Epithelial cell of prostate (primary cell): ENCODE measurements at regions not wholly inside any gene's neighbourhood (a gene's known extent, or its start where the extent isn't known, plus 50 kb on each side); places are given as distances from the start of the nearest gene placed in this dataset.
A peak's percentile ranks its signal among the peaks of the same experiment; 100 is the strongest.
"Not testable (repeated sequence)": the region's sequence is repeated elsewhere in the genome, so short reads cannot be mapped to it uniquely, and the experiment has no call there.

Source experiments
- DNase-seq: peaks from one replicate; pipeline ENCODE4 v3.0.0-alpha.2; 2011; ENCODE audit warnings: low read depth, low spot score
- H3K27ac ChIP-seq: fragments of 450-650 bp; 2 replicates; pipeline ENCODE4 v1.5.1; 2017; ENCODE audit warnings: mild to moderate bottlenecking

DNA sequence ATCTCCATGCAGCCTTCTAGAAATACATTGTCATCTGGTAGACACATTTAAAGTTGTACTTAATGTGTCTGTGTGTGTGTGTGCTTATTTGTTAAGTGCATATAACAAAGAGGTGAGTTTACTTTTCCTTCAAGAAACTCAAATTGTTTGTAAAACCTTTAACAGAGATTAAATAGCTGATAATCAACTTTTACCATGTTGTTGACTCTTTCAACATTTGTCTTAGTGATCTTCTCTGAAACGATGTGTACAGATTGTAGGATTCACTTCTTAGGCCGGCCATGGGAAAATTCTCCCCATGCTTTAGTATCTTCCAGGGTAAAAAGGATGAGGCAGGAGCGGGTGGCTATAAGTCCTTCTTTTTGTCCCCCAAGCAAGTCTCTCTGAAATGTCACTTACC is 292.9 kb upstream of the MAF start:
- DNase-seq, result no peak
- no peak overlapping the region for H3K27ac ChIP-seq

DNA sequence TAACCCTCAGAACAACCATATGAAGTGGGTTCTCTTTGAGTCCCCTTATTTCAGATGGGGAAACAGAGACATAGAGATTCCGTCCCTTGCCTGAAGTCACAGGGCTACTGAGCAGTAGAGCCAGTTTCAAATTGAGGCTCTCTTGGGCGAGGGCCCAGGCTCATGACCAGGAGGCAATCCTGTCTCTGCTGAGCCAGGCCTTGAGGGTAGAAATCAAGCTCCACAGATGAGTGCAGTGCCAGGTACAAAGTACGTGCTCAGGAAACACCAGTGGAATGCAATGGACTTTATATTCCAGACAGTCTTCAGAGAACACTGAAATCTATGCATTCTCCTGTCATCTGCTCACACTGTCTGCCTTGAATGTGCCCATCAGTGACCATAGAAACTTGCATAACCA is 291.7 kb upstream of the MAF start:
- no peak overlapping the region for H3K27ac ChIP-seq
- no peak for DNase-seq

DNA sequence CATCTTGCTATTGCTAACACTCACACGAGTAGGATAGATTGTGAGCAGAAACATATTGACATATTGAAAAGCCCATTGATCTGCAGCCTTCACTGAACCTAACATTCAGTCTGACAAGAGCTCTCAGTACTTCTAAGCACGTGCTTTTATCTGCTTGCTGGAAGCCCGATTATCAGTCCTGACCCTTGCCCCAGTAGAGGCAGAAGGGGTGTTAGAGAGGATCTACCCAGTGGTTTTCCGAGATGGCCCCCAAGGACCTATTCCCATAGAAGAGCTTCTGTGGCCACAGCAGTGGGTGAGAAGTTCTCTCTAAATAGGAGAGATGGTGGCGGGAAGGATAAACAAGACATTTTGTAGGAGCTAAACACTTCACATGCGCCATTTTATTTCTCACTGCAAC is 290.9 kb upstream of the MAF start:
- no peak overlapping the region for H3K27ac ChIP-seq
- DNase-seq, result no peak

DNA sequence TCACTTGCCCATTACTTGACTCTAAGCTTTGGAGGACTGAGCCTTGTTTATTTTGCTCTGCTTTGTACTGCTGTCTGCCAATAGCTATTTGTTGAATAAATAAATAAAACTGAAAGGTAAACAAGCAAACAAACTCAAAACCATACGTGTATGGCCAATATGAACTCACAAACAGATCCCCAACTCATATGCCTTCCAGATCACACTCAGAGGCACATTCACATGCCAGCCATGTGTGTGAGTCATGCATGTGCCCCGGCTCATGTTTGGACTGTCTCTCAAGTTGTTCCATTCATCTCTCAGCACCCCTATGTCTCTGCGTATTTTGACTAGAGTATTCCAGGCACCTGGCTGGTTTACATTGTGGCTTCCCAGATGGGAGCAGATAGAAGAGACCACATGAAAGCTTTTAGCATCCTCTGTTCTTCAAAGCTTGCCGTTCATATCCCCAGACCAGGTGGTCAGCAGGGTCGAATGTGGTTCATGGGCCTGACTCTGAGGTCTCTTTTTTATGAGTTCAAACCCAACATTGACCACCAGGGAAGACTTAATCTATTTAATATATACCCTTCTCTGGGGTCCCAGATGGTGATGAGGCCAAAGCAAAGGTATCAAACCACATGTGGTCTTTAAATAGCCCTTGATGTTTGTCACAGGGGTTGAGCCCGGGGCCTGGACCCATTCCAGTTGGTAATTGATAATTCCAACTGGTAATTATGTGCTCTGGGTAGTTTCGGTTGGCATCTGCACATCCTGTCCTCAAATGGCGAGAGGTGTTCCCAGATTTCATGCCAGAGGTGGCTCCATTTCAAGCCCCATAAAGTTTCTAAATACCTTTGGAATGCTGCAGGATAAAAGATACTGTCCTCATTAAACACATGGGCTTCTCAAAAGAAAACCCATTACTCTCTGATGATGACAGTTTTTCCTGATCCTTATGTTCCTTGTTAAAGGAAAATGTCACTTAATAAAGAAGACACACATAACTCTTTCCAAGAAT is 287.3 kb upstream of the MAF start:
- H3K27ac ChIP-seq, result no peak overlapping the region
- no peak for DNase-seq

DNA sequence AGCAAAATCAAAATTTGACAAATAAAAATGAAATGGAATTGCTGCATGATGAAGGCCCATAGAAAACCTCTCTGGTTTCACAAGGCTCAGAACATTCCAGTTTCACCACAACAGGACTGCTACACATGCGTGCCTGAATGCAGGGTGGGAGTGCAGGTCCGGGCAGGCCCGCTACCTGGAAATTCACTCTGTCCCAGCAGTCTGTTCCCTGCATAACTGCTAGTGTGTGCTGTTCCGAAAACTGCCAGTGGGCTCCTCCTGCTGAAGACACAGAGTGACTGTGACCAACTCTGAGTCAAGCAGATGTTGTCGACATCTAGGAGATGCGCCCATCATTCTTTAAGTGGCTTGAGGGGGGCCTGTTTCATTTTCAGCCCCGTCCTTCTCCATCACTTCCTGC is 284.8 kb upstream of the MAF start:
- DNase-seq, result peak; percentile 65
- peak overlapping the region; percentile 39 for H3K27ac ChIP-seq

DNA sequence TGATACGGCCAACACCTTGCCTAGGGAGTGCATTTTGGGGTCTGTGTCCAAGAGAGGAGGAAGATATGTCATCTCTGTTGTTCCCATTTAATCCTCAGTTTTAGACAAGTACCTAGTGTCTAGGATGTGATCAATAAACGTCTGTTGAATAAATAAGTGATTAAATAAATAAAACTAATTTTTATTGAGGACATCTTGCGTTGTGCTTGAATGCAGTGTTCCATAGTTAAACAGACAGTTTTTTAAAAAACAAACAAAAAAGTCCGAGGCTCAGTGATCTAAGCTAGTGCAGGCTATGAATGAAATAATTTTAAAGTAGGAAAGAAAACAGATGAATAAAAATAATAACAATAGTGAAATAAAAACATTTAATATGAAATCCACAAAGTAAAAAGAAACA is 283.0 kb upstream of the MAF start:
- no peak overlapping the region for H3K27ac ChIP-seq
- DNase-seq, result no peak

DNA sequence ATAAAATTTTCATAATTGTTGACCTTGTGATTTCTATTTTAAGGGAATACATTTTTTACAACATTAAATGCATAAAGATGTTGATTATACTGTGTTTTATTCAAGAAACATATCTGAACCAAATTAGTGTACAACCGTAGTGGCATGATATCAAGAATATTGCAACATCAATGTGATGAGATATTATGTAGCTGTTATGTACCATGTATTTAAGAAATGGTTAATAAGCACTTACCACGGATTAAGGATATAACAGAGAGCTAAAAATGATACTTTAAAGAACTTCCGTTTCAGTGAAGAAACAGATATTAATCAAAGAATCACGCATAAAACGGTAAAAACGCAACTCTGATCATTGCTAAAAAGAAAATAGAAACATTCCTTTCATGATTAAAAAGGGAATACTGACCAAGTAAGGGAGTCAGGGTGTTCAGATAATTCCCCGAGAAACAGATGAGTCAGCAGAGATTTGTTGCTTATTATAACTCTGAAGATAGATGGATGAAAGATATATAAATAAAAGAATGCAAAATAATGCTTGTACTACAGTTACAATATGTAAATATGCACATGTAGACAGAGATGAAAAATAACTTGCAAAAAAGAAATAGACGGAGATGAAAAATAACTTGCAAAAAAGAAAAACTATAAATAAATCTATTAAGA is 281.9 kb upstream of the MAF start:
- no peak for DNase-seq
- H3K27ac ChIP-seq, result no peak overlapping the region

DNA sequence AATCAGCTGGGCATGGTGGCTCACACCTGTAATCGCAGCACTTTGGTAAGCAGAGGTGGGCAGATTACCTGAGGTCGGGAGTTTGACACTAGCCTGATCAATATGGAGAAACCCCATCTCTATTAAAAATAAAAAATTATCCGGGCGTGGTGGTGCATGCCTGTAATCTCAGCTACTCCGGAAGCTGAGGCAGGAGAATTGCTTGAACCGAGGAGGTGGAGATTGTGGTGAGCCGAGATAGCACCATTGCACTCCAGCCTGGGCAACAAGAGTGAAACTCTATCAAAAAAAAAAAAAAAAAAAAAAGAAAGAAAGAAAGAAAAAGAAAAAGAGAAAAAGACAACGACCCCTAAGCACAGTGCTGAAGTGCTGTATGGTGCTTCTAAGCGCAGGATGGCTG is 280.6 kb upstream of the MAF start:
- not testable (repeated sequence) for DNase-seq

DNA sequence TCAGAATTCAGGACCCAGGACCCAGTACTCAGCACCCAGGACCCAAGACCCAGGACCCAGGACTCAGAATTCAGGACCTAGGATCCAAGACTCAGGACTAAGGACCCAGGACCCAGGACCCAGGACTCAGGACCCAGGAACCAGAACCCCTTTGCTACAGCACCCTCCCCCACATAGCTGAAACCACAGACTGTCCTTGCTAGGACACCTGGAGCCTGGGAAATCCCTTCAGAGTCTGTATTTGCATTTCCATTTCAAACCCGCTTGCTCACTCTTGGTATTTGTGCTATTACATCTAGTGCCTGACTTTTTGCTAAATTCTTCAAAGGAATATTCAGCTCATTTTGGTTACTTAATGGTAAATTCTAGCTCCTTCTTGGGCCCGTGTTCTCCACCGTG is 275.8 kb upstream of the MAF start:
- no peak for DNase-seq
- H3K27ac ChIP-seq, result no peak overlapping the region

More for the DNA sequence above, 280.6 kb upstream of the MAF start:
- H3K27ac ChIP-seq, result not testable (repeated sequence)

DNA sequence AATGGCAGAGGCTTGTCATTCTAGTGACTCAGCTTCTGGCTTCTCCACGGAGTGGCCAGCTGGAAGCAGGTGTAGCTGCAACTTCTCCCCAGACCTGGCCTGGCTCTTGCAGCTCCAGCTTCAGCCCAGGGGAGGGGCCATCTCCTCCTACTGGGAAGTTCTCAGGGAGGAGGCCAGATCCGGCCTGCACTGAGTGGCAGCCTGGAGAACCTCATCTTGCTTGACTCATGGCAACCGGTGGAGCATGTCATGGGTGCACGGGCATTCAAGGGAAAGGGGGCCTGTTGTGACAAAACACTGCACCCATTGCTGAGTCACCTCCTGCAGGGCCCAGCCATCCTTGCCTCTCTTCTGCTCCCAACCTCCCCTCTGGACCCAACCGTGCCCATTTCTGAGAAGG is 273.9 kb upstream of the MAF start:
- no peak overlapping the region for H3K27ac ChIP-seq
- peak; percentile 57 for DNase-seq

DNA sequence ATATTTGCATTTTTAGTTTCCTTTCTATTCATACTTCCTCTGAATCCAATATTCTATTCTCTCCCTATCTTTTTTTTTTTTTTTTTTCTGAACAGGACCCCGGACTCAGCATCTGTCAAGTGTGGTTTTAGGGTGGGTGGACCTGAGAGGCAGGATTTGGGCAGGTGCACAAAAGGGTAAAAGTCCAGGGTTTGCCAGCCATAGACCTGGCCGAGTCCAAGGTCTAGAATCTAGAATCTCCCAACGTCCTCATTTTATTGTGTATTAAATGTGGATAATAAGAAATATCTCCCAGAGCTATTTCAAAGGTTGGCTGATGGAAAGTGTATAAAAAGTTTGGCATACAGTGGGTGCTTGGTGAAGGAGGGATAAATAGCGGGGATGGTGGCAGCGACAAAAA is 273.3 kb upstream of the MAF start:
- no peak for DNase-seq
- H3K27ac ChIP-seq, result no peak overlapping the region

DNA sequence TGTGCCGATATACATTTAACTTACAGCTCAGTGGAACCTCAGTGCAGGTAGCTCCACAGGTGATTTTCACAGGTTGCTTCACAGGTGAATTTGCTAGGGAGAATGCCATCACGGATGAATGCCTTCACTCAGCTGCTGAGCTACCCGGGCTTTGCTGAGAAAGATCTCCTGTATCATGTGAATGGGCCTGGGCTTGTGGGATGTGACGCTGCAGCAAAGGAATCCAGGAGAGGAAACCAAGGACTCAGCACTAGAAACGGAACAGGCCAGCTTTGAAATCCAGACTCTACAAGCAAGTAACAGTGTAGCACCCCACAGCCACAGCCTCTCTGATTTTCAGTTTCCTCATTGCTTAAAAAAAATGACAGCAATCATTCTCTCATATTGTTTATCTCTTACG is 271.4 kb upstream of the MAF start:
- H3K27ac ChIP-seq, result no peak overlapping the region
- no peak for DNase-seq

DNA sequence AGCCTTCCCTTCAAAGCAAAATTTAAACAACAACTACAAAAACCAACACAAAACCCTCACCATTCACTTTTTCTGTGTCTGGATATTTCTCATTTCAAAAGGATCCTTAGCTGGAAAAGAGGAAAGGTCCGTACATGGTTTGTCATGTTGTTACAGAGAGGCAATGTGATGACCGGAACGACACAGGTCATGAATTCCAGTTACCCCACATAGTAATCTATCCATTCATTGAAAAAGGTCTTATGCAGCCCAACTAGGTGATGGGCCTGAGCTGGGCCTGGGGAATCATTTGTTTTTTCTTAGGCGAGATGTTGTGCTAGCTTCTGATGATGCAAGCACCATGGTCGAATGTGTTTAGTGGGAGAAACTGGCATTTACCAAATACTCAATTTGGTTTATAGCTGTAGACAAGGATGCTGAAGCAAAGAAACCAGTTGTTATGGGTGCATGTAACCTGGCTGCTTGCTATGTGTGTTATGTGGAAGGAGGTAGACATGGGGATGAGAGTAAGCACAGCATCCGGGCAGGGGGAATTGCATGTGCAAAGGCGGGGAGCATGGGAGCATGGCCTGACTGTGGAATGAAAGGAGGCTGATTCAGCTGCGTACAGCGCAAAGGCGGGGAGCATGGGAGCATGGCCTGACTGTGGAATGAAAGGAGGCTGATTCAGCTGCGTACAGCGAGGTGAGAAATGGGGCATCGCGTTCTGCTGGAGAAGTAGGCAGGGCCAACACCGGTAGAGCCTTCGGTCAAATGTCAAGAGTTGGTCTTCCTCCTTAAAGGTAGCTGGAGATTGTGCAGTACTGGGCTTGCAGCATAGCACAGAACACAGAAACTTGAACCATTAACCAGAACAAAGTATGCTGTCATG is 269.7 kb upstream of the MAF start:
- H3K27ac ChIP-seq, result no peak overlapping the region
- no peak for DNase-seq

DNA sequence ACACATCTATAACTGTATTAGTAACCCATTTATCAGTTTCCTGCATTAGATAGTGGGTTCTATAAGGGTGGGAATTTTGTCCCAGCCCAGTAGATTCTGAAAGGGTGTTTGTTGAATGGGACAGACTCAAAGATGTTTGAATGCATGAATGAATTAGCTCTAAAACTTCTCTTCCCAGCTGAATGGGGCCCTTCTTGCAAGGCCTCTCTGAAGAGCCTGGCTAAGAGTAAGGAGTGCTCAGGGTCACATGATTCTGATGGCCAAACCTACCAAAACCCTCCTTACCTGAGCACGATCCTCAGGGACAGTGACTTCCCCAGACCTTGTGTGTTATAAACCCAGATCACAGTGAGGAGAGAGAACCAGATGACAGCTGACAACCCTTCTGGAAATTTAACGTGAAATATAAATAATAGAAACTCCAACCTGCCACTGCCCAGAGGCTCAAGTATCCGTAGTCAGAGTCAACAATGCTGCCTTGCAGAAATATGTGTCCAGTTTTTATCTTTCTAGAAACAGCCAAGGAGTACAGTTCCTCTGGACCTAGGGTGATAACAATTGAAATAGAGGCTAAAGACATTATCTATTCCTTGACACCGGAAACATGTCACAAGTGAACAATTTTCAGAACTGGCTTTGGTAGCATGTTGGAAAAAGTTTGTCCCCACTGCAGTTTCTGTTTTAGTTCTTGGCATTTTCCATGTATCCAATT is 268.9 kb upstream of the MAF start:
- no peak for DNase-seq
- no peak overlapping the region for H3K27ac ChIP-seq

DNA sequence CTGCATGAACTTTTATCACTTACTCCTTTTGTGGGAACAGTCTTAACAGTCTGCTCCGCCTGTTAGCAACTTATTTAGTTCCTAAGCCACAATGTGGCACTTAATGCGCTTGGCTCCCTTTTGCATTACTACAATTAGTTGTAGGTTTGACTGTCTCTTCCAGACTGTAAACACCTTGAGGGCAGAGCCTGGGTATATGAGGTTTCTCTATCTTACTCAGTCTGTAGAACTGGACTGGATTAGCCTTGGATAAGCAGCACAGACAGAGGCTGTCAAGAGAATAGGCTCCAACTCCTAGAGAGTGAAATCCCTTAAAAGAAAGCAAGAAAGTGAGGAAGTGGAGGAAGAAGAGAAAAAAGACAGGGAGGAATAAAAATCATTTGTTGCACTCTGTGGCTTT is 268.3 kb upstream of the MAF start:
- no peak overlapping the region for H3K27ac ChIP-seq
- no peak for DNase-seq

DNA sequence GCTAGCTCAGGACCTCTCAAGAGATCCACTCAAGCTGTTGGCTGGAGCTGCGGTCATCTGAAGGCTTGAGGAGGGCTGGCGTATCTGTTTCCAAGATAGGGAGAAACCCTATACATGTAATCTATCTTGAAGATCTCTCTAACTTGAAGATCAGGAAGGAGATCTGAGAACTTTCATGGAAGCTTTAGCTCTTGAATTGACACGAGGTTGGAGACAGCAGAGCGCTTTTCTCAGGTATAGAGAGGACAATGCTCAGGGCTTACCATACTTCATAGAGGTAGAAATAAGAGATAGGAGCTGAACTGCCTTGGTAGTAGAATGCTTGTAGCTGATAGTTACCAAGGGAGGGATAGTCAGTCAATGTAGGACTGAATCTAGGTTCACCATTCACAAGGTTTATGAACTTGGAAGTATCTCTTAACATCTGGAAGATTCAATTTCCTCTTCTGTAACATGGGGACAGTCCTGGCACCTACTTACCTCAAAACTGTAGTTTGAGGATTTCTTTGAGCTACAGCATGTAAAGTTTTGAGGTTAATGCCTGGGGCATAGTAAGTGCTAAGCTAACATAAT is 267.0 kb upstream of the MAF start:
- DNase-seq, result no peak
- no peak overlapping the region for H3K27ac ChIP-seq

DNA sequence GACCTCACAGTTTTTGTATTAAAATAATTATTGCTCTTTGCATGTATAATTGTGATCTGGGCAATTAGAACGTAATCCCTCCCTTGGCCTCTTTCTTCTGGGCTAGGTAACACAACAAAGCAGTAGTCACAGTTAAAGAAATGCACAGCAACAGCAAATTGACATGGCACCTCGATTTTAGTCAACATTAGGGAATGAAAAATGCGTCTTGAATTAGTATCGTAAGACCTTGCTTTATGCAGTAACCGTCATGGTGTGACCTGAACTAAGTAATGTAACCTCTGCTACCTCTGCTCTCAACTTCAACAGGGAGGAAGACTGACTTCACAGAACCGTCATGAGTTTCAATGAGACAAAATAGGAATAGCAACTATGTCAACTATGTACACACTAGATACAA is 265.4 kb upstream of the MAF start:
- H3K27ac ChIP-seq, result no peak overlapping the region
- DNase-seq, result no peak

DNA sequence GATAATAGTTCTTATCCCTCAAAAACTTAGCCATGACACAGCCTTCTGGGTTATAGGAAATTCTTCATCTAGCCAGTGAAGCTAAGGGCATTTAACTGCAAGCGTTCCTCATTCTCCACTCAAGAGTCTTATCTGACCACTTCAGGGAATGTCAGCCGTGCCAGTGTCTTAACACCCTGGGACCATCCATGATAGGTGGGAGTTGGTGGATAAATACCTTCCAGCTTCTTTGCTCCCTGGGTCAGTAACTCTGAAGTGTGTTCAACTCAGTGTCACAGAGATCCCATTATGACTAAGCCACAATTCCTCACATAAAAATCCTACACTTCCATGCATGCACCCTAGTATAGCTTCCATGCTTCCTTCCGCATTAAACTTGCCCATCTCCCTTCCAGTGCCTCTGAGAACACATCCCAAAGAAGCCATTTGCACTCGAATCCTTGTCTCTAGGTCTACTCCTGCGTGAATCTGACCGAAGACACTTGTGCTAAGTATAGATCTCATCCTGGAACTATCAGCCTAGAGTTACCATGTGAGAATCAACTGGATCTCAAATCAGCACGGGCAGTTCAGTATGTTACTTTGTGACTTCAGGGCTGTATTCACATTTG is 264.3 kb upstream of the MAF start:
- H3K27ac ChIP-seq, result no peak overlapping the region
- DNase-seq, result no peak

DNA sequence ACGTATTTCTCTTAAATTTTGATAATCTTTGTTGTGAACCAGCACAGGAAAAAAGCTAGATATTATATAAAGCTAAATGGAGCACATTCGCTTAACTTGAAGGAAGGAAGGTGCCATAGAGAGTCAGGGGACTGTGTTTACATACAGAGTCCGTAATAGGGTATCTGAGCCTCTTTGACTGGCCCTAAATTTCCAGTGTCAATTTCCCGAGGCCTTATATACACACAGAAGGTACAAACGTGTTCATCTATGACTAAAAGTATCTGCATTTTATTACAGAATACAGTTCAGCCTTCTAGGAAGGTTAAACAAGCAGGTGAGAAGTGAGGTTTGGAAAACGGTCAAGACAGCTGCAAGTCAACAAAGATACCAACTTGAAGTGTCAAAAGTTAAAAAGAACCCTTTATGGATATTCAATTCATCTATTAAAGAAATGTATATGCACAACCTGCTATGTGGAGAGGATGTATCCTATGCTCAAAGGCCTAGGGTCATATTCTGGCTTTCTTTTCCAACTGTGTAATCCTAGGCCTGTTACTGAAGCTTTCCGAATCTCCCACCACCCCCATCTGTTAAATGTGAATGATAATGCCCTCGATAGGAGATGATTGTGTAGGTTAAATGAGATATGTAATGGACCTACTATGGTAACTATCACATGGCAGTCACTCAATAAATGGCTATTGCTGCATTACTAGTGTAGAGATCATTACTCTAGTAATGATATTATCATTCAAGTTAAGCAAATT is 263.7 kb upstream of the MAF start:
- no peak overlapping the region for H3K27ac ChIP-seq
- DNase-seq, result no peak
